Eye (tissue), 1 donor: ENCODE measurements at regions not wholly inside any gene's neighbourhood (a gene's known extent, or its start where the extent isn't known, plus 50 kb on each side); places are given as distances from the start of the nearest gene placed in this dataset.
A peak's percentile ranks its signal among the peaks of the same experiment; 100 is the strongest.
"Not testable (repeated sequence)": the region's sequence is repeated elsewhere in the genome, so short reads cannot be mapped to it uniquely, and the experiment has no call there.

ENCODE experiments used
- DNase-seq: peaks from one replicate; pipeline ENCODE4 v3.0.0-alpha.2; 2015

DNA sequence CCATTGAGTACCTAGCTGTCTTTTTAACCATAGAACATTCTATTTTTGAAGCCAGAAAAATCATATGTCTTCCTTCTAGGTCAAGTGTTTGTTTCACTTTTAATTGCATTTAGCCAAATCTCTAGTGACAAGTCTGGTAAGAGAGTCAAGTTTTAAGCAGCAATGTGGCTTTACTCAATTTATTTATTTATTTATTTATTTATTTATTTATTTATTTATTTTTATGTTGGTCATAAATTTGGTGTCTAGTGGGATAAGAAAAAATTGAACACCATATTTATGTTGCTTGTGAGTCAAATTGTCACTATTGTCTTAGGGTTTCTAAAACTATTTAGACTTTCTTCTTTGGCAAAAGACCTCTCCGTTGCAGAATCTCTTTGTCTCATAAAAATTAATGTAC lies 174.5 kb upstream of the BCHE start:
- DNase-seq = no peak

DNA sequence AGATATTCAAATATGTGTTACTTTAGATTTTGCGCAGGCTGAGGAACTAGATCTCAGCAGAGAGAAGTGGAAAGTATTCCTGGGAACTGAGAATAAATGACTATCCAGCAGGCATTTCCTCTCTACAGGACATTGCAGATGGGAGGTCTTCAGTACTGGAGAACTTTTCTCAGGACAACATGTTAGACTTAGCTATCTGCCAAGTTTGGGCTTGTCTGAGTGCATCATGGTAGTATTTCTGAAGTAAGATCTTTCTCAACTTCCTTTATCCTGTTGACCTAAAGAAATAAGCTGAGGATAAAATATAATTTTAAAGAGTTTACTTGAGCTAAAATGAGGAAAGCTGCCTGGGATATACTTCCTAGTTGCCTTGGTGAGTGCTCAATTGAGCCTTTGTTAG lies 167.9 kb upstream of the BCHE start:
- no peak for DNase-seq

DNA sequence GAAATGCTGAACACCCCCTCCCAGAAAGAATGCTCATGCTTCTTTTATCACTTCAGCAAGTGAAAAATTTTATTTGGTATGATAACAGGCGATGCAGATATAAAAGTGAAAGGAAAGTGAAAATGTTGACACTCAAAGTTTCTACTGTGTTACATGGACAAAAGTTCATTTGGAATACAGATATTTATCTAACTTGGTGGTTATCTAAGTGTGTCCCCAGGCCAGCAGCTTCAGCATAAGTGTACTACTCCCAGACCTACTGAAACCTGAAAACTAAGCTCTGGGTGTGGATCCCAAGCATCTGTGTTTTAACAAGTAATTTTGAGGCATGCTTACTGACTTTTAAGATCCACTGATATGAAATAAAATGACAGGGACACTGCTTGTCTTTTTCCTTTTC lies 157.1 kb upstream of the BCHE start:
- no peak for DNase-seq

DNA sequence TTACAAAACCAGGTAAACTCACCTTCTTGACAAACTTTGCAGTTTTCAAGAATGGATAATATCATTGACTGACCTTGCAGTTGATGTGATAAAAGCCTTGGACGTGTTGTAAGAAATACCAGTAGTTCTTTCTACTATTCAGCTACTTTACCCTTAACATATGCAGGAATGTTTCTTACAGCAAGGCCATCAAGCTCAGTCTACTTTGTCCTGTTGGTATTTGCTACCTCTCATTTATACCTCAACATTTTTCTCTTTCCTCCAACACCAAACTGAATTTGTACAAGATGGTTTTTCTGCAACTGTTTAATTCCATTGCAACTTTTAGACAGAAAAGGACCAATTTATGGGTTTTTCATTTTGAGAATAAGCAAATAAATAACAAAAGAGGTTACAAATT lies 147.4 kb upstream of the BCHE start:
- no peak for DNase-seq

DNA sequence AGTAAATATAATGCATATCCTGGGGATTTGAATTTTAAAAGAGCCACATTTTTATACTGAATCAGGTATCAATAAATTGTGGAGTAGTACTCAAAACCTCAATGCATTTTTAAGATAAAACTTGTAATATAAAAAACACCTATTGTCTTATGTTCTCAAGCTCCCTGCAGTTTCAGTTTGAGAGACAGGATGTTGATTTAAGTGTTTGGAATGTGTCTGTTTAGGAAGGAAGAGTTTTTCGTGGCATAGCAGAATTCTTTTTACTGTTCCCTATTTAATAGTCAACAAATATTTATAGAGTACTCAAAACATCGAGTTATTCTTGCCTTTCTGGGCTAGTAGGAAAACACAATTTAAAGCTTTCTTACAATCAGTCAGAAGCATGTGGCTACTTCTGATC lies 146.1 kb upstream of the BCHE start:
- DNase-seq = no peak

DNA sequence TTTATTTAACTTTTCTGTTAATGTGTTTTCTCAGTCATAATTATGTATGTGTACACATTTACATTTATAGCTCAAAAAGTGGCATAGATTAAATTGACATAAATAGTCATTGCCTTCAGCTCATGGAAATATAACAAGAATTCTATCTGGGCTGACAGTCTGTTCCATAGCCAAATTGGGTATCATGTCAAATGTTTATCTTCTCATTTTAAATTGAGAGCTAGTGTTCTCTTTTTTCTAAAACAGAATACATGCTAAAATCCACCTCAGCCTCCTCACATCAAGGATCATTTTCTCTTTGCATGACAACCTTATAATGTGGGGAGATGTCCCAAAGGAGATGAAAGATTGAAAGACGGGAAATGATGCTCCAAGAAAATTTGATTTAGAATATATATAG lies 144.1 kb upstream of the BCHE start:
- DNase-seq = no peak

DNA sequence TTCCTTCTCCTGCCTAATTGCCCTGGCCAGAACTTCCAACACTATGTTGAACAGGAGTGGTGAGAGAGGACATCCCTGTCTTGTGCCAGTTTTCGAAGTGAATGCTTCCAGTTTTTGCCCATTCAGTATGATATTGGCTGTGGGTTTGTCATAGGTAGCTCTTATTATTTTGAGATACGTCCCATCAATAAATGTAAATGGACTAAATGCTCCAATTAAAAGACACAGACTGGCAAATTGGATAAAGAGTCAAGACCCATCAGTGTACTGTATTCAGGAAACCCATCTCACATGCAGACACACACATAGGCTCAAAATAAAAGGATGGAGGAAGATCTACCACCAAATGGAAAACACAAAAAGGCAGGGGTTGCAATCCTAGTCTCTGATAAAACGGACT lies 123.6 kb upstream of the BCHE start:
- not testable (repeated sequence) for DNase-seq

DNA sequence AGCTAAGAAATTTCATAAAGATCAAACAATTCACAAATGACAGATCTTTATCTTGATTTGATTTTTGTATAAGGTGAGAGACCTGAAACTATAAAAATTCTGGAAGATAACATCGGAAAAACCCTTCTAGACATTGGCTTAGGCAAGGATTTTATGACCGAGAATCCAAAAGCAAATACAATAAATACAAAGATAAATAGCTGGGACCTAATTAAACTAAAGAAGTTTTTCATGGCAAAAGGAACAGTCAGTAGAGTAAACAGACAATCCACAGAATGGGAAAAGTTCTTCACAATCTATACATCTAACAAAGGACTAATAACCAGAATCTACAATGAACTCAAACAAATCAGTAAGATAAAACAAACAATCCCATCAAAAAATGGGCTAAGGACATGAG lies 116.9 kb upstream of the BCHE start:
- no peak for DNase-seq

DNA sequence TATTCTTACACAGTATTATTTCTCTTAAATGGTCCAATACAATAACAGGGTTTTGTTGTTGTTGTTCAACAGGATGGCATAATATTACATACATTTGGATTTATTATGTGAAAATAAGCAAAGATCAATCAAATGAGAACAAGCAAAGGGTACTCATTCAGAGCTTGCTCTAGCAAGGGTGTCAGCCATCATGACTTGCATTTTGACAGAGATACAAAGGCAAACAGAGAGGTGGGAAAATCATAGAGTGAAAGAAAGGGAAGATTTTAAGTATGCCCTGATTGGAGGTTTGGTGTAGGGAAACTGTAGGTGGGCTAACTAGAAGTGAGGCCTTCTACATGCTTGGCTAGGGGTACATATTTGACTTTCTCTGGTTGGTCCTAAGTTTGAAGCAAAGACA lies 109.1 kb upstream of the BCHE start:
- DNase-seq = no peak

DNA sequence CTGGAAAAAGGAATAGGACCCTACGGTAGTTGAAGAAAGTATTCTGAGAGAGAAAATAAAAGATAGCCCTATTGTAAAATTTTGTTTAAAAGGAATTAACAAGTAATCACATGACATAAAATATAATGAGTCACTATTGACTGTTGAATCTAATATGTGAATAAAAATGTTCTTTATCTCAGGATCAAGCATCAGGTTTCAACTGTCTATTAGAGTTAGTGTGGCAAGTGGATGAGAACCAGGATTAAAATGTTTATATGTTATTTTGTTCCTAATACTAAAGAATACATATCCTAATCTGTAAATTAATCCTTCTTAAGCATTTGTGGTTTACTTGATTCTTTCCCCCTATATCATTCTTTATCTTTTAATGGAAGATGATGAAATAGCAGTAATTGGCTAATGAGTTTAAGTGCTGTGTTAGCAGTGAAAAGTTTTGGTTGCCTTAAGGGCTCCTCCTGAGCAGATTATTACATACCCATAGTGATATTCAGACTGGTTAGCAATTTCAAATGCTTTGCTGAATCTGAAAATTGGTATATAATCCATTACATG lies 101.8 kb upstream of the BCHE start:
- DNase-seq = no peak

DNA sequence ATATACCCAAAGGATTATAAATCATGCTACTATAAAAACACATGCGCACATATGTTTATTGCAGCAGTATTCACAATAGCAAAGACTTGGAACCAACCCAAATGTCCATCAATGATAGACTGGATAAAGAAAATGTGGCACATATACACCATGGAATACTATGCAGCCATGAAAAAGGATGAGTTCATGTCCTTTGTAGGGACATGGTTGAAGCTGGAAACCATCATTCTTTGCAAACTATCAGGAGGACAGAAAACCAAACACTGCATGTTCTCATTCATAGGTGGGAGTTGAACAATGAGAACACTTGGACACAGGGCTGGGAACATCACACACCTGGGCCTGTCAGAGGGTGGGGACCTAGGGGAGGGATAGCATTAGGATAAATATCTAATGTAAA lies 98.9 kb upstream of the BCHE start:
- not testable (repeated sequence) for DNase-seq

DNA sequence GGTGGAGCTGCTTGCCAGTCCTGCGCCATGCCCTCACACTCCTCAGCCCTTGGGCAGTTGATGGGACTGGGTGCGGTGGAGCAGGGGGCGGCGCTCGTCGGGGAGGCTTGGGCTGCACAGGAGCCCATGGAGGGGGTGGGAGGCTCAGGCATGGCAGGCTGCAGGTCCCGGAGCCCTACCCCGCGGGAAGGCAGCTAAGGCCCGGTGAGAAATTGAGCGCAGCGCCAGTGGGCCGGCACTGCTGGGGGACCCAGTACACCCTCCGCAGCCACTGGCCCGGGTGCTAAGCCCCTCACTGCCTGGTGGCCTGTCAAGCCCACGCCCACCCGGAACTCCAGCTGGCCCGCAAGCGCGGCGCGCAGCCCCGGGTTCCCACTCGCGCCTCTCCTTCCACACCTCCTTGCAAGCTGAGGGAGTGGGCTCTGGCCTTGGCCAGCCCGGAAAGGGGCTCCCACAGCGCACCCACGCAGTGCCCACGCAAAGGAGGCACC lies 87.1 kb upstream of the BCHE start:
- DNase-seq = not testable (repeated sequence)

DNA sequence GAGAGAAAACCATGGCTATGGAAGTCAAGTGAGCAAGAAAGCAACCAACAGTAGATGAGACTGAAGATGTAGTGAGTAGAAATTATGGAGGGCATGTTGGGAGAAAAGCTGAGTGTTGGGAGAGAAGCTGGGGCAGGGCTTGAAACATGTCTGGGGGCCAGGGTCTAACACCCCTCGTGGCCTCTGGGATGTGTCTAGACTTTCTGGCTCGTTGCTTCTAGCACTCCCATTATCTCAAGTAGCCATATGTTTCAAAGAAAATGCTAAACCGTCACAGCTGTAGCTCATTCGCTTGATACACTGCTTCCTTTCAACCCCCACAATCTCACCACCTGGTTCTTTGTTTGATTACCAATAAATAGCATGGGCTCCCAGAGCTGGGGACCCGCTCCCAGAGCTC lies 83.8 kb upstream of the BCHE start:
- DNase-seq = no peak

DNA sequence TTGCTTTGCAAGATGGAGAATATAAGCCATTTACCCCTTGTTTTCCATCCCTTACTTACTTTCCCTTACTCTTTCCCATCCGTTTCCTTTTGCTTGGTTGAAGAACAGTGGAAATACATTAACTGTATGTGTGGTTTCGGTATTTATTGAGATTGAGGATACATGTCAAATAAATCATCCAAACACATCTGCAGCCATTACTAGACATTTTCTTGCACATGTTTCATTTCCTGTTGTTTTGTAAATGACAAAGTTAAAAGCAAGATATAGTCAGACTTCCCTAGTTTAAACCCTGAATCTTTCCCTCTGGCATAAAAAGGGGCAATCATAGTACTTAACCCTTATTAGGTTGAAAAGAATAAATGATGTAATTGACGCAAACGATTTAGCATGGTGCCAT lies 82.1 kb upstream of the BCHE start:
- DNase-seq = no peak

DNA sequence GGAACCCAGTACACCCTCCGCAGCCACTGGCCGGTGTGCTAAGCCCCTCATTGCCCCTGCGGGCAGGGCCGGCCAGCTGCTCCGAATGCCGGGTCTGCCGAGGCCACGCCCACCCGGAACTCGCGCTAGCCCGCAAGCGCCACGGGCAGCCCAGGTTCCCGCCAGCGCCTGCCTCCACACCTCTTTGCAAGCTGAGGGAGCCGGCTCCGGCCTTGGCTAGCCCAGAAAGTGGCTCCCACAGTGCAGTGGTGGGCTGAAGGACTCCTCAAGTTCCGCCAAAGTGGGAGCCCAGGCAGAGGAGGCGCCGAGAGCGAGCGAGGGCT lies 81.4 kb upstream of the BCHE start:
- DNase-seq = no peak

DNA sequence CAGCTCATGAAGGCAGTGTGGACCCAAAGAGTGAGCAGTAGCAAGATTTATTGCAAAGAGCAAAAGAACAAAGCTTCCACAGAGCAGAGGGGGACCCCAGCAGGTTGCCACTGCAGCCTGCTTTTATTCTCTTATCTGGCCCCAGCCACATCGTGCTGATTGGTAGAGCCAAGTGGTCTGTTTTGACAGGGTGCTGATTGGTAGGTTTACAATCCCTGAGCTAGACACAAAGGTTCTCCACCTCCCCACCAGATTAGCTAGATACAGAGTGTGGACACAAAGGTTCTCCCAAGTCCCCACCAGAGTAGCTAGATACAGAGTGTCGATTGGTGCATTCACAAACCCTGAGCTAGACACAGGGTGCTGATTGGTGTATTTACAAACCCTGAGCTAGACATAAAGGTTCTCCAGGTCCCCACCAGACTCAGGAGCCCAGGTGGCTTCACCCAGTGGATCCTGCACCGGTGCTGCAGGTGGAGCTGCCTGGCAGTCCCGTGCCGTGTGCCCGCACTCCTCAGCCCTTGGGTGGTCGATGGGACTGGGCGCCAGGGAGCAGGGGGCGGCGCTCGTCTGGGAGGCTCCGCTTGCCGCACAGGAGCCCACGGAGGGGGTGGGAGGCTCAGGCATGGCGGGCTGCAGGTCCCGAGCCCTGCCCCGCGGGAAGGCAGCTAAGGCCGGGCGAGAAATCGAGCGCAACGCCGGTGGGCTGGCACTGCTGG lies 80.9 kb upstream of the BCHE start:
- DNase-seq = not testable (repeated sequence)

DNA sequence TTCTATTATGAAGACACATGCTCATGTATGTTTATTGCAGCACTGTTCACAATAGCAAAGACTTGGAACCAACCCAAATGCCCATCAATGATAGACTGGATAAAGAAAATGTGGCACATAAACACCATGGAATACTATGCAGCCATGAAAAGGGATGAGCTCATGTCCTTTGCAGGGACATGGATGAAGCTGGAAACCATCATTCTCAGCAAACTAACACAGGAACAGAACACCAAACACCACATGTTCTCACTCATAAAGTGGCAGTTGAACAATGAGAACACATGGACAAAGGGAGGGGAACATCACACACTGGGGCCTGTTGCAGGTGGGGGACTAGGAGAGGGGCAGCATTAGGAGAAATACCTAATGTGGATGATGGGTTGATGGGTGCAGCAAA lies 77.9 kb upstream of the BCHE start:
- not testable (repeated sequence) for DNase-seq

DNA sequence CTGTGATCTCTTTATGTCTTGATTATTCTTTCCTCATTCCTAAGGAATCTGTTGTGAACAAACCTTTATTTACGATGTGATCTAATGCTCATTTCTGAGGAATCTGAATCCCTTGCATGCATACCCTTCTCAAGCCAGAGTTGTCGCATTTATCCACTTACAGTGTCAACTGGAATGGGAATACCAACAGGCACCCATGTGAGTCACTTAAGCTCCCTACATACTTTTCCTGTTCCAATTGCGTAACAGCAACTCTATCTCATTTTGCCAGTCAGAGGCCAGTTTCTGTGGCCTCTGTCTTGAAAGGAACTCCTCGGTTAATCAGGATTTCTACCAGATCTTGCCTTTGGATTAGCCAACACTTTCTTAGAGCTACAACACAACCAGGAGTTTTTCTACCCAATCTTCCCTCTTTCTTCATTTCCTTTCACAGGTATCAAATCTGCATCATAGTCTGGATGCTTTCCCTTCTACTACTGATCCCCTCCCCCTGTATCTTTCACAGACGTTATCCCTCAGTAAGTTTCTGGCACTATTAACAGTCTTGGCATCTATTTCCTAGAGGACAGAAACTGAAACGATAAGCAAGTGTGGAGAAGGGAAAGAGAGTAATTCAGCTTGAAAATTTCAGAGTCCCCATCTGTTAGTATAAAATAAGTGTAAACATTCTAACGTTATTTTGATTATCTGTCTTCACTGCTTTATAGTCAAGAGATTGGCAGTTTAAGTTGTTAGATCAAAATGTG lies 66.8 kb upstream of the BCHE start:
- DNase-seq = no peak

DNA sequence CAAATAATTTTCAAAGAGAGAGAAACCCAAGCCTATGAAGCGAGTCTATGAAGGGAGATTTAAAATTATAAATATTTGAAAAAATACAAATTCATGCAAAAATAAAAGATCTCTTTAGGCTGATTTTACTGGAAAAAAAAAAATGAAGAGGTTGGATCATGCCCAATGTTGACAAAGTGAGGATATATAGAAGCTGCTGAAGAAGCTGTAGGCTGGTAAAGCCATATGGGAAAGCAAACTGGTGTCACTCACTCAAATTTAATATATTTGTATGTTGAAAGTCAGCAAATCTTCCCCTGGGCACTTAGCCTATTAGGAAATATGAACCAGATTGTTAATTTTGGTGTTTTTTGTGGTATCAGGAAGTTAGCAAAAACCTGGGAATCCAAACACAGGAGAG lies 61.8 kb upstream of the BCHE start:
- DNase-seq = no peak

DNA sequence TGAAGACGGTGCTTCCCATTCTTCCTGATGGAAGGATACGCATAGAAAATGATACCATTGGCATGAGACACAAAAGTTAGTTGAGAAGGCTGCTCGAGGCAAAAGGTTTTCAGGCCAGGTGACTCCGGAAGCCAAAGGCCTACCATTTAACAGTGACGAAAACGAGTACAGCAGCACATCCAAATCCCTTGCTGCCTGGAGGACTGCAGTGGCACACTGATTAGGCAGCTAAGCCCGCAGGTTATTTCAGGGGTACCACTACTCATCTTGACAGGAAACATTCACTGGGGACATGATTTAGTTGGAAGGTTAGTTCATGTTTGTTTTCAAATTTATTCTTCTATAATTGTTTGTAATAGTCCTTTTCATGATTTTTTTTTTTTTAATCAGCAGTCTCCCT lies 59.9 kb upstream of the BCHE start:
- no peak for DNase-seq

DNA sequence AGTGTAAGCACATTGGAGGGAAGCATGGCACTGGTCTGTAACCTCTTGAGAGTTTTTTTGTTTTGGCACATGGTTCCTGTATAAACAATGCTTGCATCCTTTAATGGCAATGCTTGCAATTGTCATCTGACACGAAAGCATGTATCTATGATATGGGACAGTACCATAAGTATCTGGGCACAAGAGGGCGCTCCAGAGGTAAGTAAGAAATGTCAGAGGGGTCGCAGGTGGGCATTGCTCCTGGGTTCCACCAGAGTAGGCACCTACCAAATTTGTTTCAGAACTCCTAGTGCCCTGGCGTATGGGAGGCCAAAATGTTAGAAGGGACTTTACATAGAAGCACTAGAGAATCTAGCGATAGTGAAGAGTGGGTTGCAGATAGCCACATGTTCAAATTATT lies 58.7 kb upstream of the BCHE start:
- peak; percentile 19 for DNase-seq

DNA sequence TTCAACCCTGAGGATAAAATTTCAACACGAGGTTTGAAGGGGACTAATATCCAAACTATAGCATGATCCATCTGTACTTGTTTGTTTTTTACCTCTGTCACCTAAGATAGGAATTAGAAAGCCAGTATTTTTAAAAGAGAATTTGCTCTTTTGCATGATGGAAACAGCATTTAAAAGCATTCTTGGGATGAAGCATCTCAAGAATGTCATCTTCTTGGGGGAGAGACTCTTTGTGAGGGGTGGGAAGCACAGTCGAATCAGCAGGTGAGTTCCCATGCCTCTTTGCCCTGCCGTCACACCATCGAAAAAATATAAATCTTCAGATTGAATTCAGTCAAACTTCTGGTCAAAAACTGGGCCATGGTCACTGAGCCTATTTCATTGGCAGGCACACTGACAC lies 55.3 kb upstream of the BCHE start:
- DNase-seq = no peak
